Testis (tissue), 2 donors: ENCODE measurements at regions not wholly inside any gene's neighbourhood (a gene's known extent, or its start where the extent isn't known, plus 50 kb on each side); places are given as distances from the start of the nearest gene placed in this dataset.
A peak's percentile ranks its signal among the peaks of the same experiment; 100 is the strongest.

Experiments used
- DNase-seq: peaks from one replicate; pipeline ENCODE4 v3.0.0-alpha.2; 2019
- H3K27ac ChIP-seq, 2 donors: fragments of 200-600 bp; sonication (generic); one replicate each; pipeline ENCODE4 v1.5.1; 2019
- H3K27me3 ChIP-seq: fragments of 200-600 bp; sonication (generic); one replicate; pipeline ENCODE4 v1.5.1; 2019
- H3K36me3 ChIP-seq: fragments of 200-600 bp; sonication (generic); one replicate; pipeline ENCODE4 v1.5.1; 2017; ENCODE audit warnings: low read depth; ENCODE audit errors: missing control alignments
- H3K4me1 ChIP-seq: fragments of 200-600 bp; sonication (generic); one replicate; pipeline ENCODE4 v1.5.1; 2019
- H3K4me3 ChIP-seq, 2 donors: fragments of 200-600 bp; sonication (generic); one replicate each; pipeline ENCODE4 v1.5.1; 2017 to 2019
- H3K9me3 ChIP-seq: fragments of 200-600 bp; sonication (generic); one replicate; pipeline ENCODE4 v1.5.1; 2017
- CTCF ChIP-seq, 3 experiments: fragments of 450-650 bp in 2 of 3; fragments of 200-600 bp in 1 of 3; sonication (generic) in 1 of 3; IDR thresholded peaks; one replicate each; pipeline ENCODE4 v1.5.1; 2016 to 2019; ENCODE audit warnings: antibody characterized with exemption in 3 of 3, mild to moderate bottlenecking in 2 of 3, moderate library complexity in 1 of 3
- POLR2A ChIP-seq: fragments of 450-650 bp; IDR thresholded peaks from one replicate; pipeline ENCODE4 v1.6.1; 2017; ENCODE audit warnings: antibody characterized with exemption, mild to moderate bottlenecking, moderate library complexity
- WGBS, 2 donors: methylation state at CpG; one replicate each; pipeline ENCODE4 v1.1.5; 2018; 5-methylcytosine and 5-hydroxymethylcytosine counted together
- intact Hi-C: fragments of 100-400 bp; cut with DNase I; formaldehyde crosslinking; loops from one replicate; pipeline ENCODE4 v1.15.1; 2023; ENCODE audit warnings: low total_unique reads

- no peaks in the 10 kb centered on the region for H3K27me3 ChIP-seq
- no peaks in the 10 kb centered on the region for H3K36me3 ChIP-seq
- no peak overlapping the region for H3K4me3 ChIP-seq
- DNase-seq = peak; percentile 4
- WGBS, 2 donors = 85 to 92% methylated on average over 2 of the region's 2 CpGs
- H3K4me1 ChIP-seq = no peaks in the 10 kb centered on the region
- H3K27ac ChIP-seq = no peak overlapping the region
- intact Hi-C loops = no loop called here
- no peaks in the 10 kb centered on the region for H3K9me3 ChIP-seq
- TF ChIP-seq CTCF (IDR thresholded peaks at IDR 0.05) (no peak), POLR2A (no peak)
Observed at GRCh38 chr14:95370076-95370475, 50.4 kb upstream of the CLMN start.
